Progenitor cell of endocrine pancreas (in vitro differentiated cells): ENCODE measurements at regions not wholly inside any gene's neighbourhood (a gene's known extent, or its start where the extent isn't known, plus 50 kb on each side); places are given as distances from the start of the nearest gene placed in this dataset.
"Not testable (repeated sequence)": the region's sequence is repeated elsewhere in the genome, so short reads cannot be mapped to it uniquely, and the experiment has no call there.

ENCODE experiments used
- DNase-seq: peaks from one replicate; pipeline ENCODE4 v3.0.0; 2021; ENCODE audit warnings: low spot score; ENCODE audit not compliant: unreplicated experiment
- H3K27ac Mint-ChIP-seq: 2 replicates; pipeline ENCODE4 v1.8.0; 2021; ENCODE audit warnings: mild to moderate bottlenecking, moderate library complexity, mixed read lengths
- H3K27me3 Mint-ChIP-seq: 2 replicates; pipeline ENCODE4 v1.8.0; 2021; ENCODE audit warnings: mixed read lengths
- H3K36me3 Mint-ChIP-seq: 2 replicates; pipeline ENCODE4 v1.8.0; 2022; ENCODE audit warnings: mixed read lengths; ENCODE audit not compliant: insufficient read depth
- H3K4me1 Mint-ChIP-seq: 2 replicates; pipeline ENCODE4 v1.8.0; 2021; ENCODE audit warnings: low read depth, mixed read lengths
- H3K4me3 Mint-ChIP-seq: 2 replicates; pipeline ENCODE4 v1.8.0; 2021; ENCODE audit warnings: low read depth, mild to moderate bottlenecking, moderate library complexity, mixed read lengths
- H3K9me3 Mint-ChIP-seq: 2 replicates; pipeline ENCODE4 v1.8.0; 2021; ENCODE audit warnings: low read depth, mixed read lengths
- TF ChIP-seq, protein P1 (sequence below): fragments of 200-600 bp; sonication (generic); IDR thresholded peaks from one replicate; pipeline ENCODE4 v1.5.0; 2021; ENCODE audit warnings: antibody characterized with exemption, mild to moderate bottlenecking; ENCODE audit not compliant: unreplicated experiment

DNA sequence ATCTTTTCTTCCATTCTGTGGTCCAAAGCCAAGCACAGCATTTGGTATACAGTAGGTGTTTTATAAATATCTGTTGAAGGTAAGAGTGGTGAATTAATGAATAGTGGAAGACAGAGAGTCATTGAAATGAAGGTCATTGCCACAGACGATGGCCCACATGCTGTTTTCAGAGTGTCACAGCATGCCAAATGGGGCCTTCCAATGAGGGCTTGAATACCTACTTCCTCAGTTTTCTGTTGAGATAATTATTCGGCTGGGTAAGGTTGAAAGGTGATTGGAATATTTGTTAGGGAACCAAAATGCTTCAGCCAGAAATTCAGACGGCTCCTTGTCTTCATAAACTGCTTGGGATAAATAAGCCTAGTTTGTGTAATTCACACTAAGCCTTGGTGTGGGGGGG lies 205.3 kb upstream of the TBL1XR1 start:
- DNase-seq = no peak
- H3K27me3 Mint-ChIP-seq = no peaks in the 10 kb centered on the region
- peaks cover 5% of the 10 kb centered on the region for H3K9me3 Mint-ChIP-seq
- H3K4me1 Mint-ChIP-seq = peaks cover 1% of the 10 kb centered on the region
- no peak overlapping the region for H3K27ac Mint-ChIP-seq
- H3K4me3 Mint-ChIP-seq = no peak overlapping the region
- TF ChIP-seq, protein P1, sequence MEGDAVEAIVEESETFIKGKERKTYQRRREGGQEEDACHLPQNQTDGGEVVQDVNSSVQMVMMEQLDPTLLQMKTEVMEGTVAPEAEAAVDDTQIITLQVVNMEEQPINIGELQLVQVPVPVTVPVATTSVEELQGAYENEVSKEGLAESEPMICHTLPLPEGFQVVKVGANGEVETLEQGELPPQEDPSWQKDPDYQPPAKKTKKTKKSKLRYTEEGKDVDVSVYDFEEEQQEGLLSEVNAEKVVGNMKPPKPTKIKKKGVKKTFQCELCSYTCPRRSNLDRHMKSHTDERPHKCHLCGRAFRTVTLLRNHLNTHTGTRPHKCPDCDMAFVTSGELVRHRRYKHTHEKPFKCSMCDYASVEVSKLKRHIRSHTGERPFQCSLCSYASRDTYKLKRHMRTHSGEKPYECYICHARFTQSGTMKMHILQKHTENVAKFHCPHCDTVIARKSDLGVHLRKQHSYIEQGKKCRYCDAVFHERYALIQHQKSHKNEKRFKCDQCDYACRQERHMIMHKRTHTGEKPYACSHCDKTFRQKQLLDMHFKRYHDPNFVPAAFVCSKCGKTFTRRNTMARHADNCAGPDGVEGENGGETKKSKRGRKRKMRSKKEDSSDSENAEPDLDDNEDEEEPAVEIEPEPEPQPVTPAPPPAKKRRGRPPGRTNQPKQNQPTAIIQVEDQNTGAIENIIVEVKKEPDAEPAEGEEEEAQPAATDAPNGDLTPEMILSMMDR = no peak
- no peaks in the 10 kb centered on the region for H3K36me3 Mint-ChIP-seq

DNA sequence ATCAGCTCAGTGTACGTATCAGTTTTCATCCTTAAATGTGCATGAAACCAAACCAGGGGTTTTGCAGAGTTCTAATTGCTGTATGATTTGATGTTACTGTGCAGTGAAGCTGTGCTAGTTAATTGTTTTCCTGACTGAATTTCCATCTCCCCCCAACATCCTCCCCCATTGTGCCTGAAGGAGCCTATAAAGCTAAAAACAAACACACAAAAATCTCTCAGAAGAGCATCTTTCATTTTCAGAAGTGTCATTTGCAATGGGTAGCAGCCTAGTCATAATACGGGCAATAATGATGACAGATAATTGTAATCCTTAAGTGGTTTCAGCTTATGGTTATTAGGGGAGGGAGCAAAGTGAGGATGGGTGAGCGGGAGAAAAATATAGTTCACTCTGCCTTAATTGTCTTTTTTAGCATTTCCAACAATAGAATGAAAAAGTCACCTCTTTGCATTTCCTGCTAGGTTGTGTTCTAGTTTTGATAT lies 207.9 kb upstream of the TBL1XR1 start:
- no peaks in the 10 kb centered on the region for H3K9me3 Mint-ChIP-seq
- H3K27ac Mint-ChIP-seq = no peak overlapping the region
- TF ChIP-seq, protein P1 = no peak
- DNase-seq = no peak
- no peaks in the 10 kb centered on the region for H3K36me3 Mint-ChIP-seq
- H3K4me1 Mint-ChIP-seq = peaks cover 3% of the 10 kb centered on the region
- H3K4me3 Mint-ChIP-seq = no peak overlapping the region
- no peaks in the 10 kb centered on the region for H3K27me3 Mint-ChIP-seq

DNA sequence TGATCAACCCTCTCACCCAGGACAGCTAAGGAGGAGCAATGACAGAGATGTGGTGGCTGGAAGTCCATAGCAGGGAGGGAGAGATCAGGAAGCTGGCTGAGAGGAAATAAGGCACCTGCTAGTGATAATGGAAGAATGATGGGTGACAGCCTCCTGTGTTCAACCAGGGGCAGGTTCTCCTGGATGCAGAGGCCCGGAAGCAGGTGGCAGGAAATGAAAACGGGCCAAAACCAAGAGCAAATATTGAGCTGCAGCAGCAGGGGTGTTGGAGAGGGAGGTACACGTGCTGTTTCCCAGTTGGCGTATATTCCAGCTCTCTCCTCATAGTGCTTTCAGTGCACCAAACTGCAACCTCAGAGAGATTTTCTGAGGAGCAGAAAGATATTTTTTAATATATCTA lies 213.4 kb upstream of the TBL1XR1 start:
- H3K9me3 Mint-ChIP-seq = no peaks in the 10 kb centered on the region
- TF ChIP-seq, protein P1 = no peak
- no peak for DNase-seq
- no peaks in the 10 kb centered on the region for H3K27me3 Mint-ChIP-seq
- peaks cover 1% of the 10 kb centered on the region for H3K36me3 Mint-ChIP-seq
- peaks cover 5% of the 10 kb centered on the region for H3K4me1 Mint-ChIP-seq
- no peak overlapping the region for H3K27ac Mint-ChIP-seq
- no peak overlapping the region for H3K4me3 Mint-ChIP-seq

DNA sequence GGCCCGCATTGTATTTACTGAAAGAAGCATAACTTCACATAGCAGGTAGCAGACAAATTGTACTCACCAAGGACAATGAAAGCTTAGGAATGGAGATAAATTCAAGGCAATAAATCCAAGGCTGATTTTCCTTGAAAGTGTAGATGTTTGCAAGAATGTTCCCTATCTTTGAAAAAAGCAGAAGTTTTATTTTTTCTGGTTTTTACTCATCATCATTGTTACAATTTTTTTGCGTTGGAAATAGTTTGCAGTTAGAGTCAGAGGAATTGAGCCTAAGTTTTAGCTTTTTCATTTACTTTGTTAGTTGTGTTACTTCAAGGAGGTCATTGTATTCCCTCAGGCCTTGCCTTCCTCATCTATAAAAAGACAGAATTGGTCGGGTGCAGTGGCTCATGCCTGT lies 213.9 kb upstream of the TBL1XR1 start:
- TF ChIP-seq, protein P1 = no peak
- Mint-ChIP-seq H3K4me3 (no peak overlapping the region), H3K27ac (no peak overlapping the region), H3K9me3 (no peaks in the 10 kb centered on the region), H3K4me1 (peaks cover 5% of the 10 kb centered on the region), H3K27me3 (no peaks in the 10 kb centered on the region), H3K36me3 (peaks cover 1% of the 10 kb centered on the region)
- no peak for DNase-seq

DNA sequence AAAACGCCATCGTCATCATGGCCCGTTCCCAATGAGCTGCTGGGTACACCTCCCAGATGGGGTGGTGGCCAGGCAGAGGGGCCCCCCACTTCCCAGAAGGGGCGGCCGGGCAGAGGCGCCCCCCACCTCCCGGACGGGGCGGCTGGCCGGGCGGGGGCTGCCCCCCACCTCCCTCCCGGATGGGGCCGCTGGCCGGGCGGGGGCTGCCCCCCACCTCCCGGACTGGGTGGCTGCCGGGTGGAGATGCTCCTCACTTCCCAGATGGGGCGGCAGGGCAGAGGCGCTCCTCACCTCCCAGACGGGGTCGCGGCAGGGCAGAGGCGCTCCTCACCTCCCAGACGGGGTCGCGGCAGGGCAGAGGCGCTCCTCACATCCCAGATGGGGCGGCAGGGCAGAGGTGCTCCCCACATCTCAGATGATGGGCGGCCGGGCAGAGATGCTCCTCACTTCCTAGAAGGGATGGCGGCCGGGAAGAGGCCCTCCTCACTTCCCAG lies 215.4 kb upstream of the TBL1XR1 start:
- H3K4me3 Mint-ChIP-seq, H3K9me3 Mint-ChIP-seq, H3K27me3 Mint-ChIP-seq, H3K27ac Mint-ChIP-seq, H3K36me3 Mint-ChIP-seq, DNase-seq, H3K4me1 Mint-ChIP-seq: not testable (repeated sequence)

DNA sequence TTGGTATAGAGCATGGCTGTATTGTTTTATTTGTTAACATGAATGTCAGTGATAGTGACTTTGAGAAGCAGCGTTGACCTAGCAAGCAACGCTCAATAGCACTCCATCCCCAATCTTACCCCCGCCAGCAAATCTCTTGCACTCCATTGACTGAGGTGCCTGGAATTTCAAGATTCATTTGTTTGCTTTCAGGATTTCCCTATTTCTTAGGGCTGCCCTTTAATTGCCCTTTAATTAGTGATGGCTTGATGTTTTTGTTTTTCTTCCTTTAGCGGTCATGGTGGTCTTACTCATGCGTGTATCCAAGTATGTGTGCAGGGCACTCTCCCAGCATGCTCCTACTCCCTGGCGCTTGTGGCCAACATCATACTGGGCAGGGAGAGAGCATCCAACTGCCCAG lies 216.8 kb upstream of the TBL1XR1 start:
- no peak for DNase-seq
- Mint-ChIP-seq H3K27ac (no peak overlapping the region), H3K36me3 (peaks cover 1% of the 10 kb centered on the region), H3K4me3 (no peak overlapping the region), H3K27me3 (no peaks in the 10 kb centered on the region), H3K4me1 (peaks cover 7% of the 10 kb centered on the region), H3K9me3 (no peaks in the 10 kb centered on the region)
- TF ChIP-seq, protein P1 = no peak
